Retinal pigment epithelial cell (primary cell): ENCODE measurements at regions not wholly inside any gene's neighbourhood (a gene's known extent, or its start where the extent isn't known, plus 50 kb on each side); places are given as distances from the start of the nearest gene placed in this dataset.

ENCODE experiments used
- DNase-seq: peaks from one replicate; pipeline ENCODE4 v3.0.0-alpha.2; 2010; ENCODE audit warnings: low read depth
- H3K4me3 ChIP-seq: 2 replicates; pipeline ENCODE4 v1.5.1; 2011; ENCODE audit warnings: mild to moderate bottlenecking, low read length, control low read depth, moderate library complexity
- CTCF ChIP-seq: conservative IDR thresholded peaks from 2 replicates; pipeline ENCODE4 v1.5.1; 2011; ENCODE audit warnings: low read depth, low read length, control low read depth, inconsistent platforms

DNA sequence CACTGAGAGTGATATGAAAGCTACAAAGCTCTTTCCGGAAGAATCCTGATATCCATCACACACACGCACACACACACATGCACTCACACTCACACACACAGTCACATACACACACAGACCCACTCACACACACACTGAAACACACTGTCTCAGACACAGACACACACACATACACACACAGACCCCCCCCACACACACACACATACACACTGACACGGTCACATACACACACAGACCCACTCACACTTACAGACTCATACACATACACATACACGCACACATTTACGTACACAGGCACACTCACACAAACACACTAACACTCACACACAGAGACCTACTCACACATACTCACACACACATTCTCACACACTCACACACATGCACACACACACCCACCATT lies 58.6 kb downstream of the LIG4 start:
- no peak for DNase-seq
- TF ChIP-seq CTCF: no peak
- H3K4me3 ChIP-seq: no peak overlapping the region

DNA sequence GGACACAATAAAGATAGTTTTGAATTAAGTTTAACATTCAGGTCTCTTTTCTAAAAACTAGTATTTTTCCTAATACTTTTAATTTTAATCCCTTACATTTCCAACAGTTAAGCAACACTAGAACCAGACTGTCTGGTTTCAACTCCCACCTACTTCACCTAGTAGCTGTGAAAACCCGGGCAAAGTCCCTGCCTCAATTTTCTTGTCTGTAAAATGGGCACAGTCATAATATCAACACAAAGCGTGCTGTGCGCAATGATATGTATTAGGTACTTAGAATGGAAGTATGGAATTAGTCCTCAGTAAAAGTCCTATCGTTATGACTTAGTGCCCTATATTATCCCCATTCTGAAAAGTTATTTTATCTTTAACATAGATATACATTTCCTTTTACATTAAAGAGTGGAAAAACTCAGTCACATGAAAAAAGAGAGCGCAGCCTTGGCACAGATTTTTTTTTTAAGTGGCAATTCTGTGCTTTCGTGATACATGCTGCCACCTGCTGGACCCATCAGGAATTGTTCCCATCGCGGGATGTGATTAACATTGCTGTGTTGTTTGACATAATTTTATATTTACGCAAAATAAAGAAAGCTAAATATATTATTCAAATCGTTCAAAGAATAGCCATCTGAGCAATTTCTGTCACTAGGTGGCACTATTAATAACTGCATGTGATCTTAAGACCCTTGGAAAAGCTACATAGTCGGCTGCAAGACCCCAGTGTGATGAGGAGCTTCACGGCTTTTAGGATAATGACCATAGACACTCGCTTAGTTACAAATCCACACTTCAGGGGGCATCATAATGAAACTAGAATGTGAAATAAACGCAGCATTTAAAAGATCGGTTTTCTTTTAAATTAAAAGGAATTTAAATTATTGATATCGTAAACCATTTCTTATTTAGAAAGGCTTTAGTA lies 59.9 kb downstream of the LIG4 start:
- no peak overlapping the region for H3K4me3 ChIP-seq
- TF ChIP-seq CTCF: peak; percentile 83
- DNase-seq: peak; percentile 25

GRCh38 chr13:108154421-108154858 lies 60.9 kb downstream of the LIG4 start:
- DNase-seq: peak; percentile 88
- no peak for TF ChIP-seq CTCF
- H3K4me3 ChIP-seq: no peak overlapping the region

- no peak for DNase-seq
- H3K4me3 ChIP-seq: no peak overlapping the region
- no peak for TF ChIP-seq CTCF
These were observed 68.7 kb downstream of the LIG4 start for GRCh38 chr13:108146642-108147041.

GRCh38 chr13:108142702-108143436 lies 72.5 kb downstream of the LIG4 start:
- H3K4me3 ChIP-seq: no peak overlapping the region
- no peak for TF ChIP-seq CTCF
- DNase-seq: no peak

DNA sequence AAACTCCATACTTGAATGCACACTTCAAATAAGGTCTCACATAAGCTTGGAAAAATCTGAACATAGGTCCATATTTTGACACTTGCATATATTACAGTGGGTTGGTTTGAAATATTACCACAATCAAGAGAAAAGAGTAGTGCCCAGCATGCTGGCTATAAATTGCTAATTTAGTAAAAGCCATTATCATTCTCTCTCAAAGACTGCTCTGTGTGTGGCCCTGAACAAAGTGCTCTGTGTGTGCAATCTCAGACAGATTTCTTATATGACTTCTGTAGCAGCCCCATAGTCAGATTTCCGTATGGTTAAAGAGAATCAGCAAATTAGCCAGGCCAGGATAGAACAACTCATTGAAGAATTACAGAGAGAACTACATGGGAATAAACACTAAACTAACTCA lies 78.2 kb downstream of the LIG4 start:
- no peak overlapping the region for H3K4me3 ChIP-seq
- DNase-seq: no peak
- no peak for TF ChIP-seq CTCF
